Prostate gland (tissue), 2 donors: ENCODE measurements at regions not wholly inside any gene's neighbourhood (a gene's known extent, or its start where the extent isn't known, plus 50 kb on each side); places are given as distances from the start of the nearest gene placed in this dataset.

Source experiments
- DNase-seq: peaks from one replicate; pipeline ENCODE4 v3.0.0-alpha.2; 2019; ENCODE audit warnings: low spot score
- H3K27ac ChIP-seq, 2 donors: fragments of 200-600 bp; sonication (generic); 2 replicates each; pipeline ENCODE4 v1.5.1; 2017 to 2019
- H3K27me3 ChIP-seq: fragments of 200-600 bp; sonication (generic); replicated peaks from 2 replicates; pipeline ENCODE4 v1.5.1; 2019; ENCODE audit not compliant: insufficient read depth
- H3K36me3 ChIP-seq, 2 donors: fragments of 200-600 bp; sonication (generic); 1 replicate in 1 of 2; 2 replicates in 1 of 2; pipeline versions ENCODE4 v1.5.1 to v1.8.1; 2017 to 2019
- H3K4me1 ChIP-seq: fragments of 200-600 bp; sonication (generic); replicated peaks from 2 replicates; pipeline ENCODE4 v1.5.1; 2019
- H3K4me3 ChIP-seq, 2 donors: fragments of 200-600 bp; sonication (generic); 2 replicates each; pipeline ENCODE4 v1.5.1; 2017 to 2019
- H3K9me3 ChIP-seq: fragments of 200-600 bp; sonication (generic); 2 replicates; pipeline ENCODE4 v1.5.1; 2017
- POLR2A ChIP-seq: fragments of 450-650 bp; IDR thresholded peaks from one replicate; pipeline ENCODE4 v1.6.1; 2016; ENCODE audit warnings: antibody characterized with exemption, mild to moderate bottlenecking
- POLR2AphosphoS5 ChIP-seq: sonication (generic); formaldehyde crosslinking; IDR thresholded peaks from one replicate; pipeline ENCODE4 v1.6.1; 2017; ENCODE audit warnings: antibody characterized with exemption
- WGBS: methylation state at CpG from one replicate; pipeline ENCODE4 v1.1.5; 2018; 5-methylcytosine and 5-hydroxymethylcytosine counted together
- intact Hi-C: fragments of 100-400 bp; cut with DNase I; formaldehyde crosslinking; loops from one replicate; pipeline ENCODE4 v1.14.2; 2022
- TF ChIP-seq, protein P1 (sequence below), 4 experiments: fragments of 200-600 bp in 2 of 4; fragments of 450-650 bp in 2 of 4; sonication (generic) in 2 of 4; IDR thresholded peaks; 1 replicate in 3 of 4; 2 replicates in 1 of 4; pipeline ENCODE4 v1.5.1; 2016 to 2019; ENCODE audit warnings: antibody characterized with exemption in 4 of 4, mild to moderate bottlenecking in 2 of 4, moderate library complexity in 2 of 4

- WGBS, result 86% methylated on average over 2 of the region's 2 CpGs
- intact Hi-C loops, result no loop called here
Measured at GRCh38 chr3:176796371-176796770, 400.9 kb downstream of the TBL1XR1 start.

DNA sequence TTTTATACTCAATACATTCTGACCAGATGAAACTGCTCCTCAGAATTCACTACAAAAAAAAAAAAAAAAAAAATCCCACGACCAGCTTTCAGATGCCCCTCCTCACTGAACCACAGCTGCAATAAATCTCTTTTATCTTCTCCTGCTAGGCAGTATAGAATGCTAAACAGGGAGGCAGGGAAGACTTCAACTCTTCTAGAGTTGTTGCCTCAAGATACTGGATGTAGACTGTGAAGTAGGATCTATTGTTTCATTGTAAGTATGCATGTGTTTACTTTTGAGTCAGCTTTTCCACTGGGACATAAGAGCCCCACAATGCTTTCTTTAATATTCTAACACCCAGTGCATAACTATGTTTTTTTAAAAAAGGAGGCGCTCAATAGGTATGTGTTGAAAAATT is 401.4 kb downstream of the TBL1XR1 start:
- TF ChIP-seq, protein P1, sequence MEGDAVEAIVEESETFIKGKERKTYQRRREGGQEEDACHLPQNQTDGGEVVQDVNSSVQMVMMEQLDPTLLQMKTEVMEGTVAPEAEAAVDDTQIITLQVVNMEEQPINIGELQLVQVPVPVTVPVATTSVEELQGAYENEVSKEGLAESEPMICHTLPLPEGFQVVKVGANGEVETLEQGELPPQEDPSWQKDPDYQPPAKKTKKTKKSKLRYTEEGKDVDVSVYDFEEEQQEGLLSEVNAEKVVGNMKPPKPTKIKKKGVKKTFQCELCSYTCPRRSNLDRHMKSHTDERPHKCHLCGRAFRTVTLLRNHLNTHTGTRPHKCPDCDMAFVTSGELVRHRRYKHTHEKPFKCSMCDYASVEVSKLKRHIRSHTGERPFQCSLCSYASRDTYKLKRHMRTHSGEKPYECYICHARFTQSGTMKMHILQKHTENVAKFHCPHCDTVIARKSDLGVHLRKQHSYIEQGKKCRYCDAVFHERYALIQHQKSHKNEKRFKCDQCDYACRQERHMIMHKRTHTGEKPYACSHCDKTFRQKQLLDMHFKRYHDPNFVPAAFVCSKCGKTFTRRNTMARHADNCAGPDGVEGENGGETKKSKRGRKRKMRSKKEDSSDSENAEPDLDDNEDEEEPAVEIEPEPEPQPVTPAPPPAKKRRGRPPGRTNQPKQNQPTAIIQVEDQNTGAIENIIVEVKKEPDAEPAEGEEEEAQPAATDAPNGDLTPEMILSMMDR (IDR thresholded peaks at IDR 0.05), result no peak
- TF ChIP-seq POLR2A, result no peak
- TF ChIP-seq POLR2AphosphoS5, result no peak
- H3K27ac ChIP-seq, result no peak overlapping the region
- no peaks in the 10 kb centered on the region for H3K36me3 ChIP-seq
- DNase-seq, result no peak
- WGBS, result 57% methylated on average over 2 of the region's 2 CpGs
- no peaks in the 10 kb centered on the region for H3K4me1 ChIP-seq
- intact Hi-C loops, result no loop called here
- H3K27me3 ChIP-seq, result no peaks in the 10 kb centered on the region
- no peak overlapping the region for H3K4me3 ChIP-seq
- H3K9me3 ChIP-seq, result no peaks in the 10 kb centered on the region

More at GRCh38 chr3:176796371-176796770, 400.9 kb downstream of the TBL1XR1 start:
- no peak for DNase-seq
- no peak for TF ChIP-seq POLR2AphosphoS5
- TF ChIP-seq, protein P1 (IDR thresholded peaks at IDR 0.05), result no peak
- no peak for TF ChIP-seq POLR2A
- Histone ChIP-seq H3K36me3 (no peaks in the 10 kb centered on the region), H3K27me3 (no peaks in the 10 kb centered on the region), H3K27ac (no peak overlapping the region), H3K4me1 (no peaks in the 10 kb centered on the region), H3K9me3 (no peaks in the 10 kb centered on the region), H3K4me3 (no peak overlapping the region)

- TF ChIP-seq POLR2A (no peak), POLR2AphosphoS5 (no peak)
- TF ChIP-seq, protein P1 (IDR thresholded peaks at IDR 0.05), result no peak
- intact Hi-C loops, result no loop called here
- 65% methylated on average over 3 of the region's 3 CpGs for WGBS
- H3K27me3 ChIP-seq, result no peaks in the 10 kb centered on the region
- no peak for DNase-seq
- no peak overlapping the region for H3K27ac ChIP-seq
- no peak overlapping the region for H3K4me3 ChIP-seq
- H3K36me3 ChIP-seq, result no peaks in the 10 kb centered on the region
- H3K4me1 ChIP-seq, result no peaks in the 10 kb centered on the region
- H3K9me3 ChIP-seq, result no peaks in the 10 kb centered on the region
Measured at GRCh38 chr3:176794406-176794805, 402.9 kb downstream of the TBL1XR1 start.

- H3K4me3 ChIP-seq, result no peak overlapping the region
- no peaks in the 10 kb centered on the region for H3K27me3 ChIP-seq
- no peak for DNase-seq
- WGBS, result 90% methylated on average over 3 of the region's 3 CpGs
- H3K27ac ChIP-seq, result no peak overlapping the region
- TF ChIP-seq, protein P1 (IDR thresholded peaks at IDR 0.05), result no peak
- TF ChIP-seq POLR2A, result no peak
- TF ChIP-seq POLR2AphosphoS5, result no peak
- H3K36me3 ChIP-seq, result no peaks in the 10 kb centered on the region
- H3K4me1 ChIP-seq, result no peaks in the 10 kb centered on the region
- intact Hi-C loops, result no loop called here
- H3K9me3 ChIP-seq, result no peaks in the 10 kb centered on the region
Measured at GRCh38 chr3:176789947-176790346, 407.3 kb downstream of the TBL1XR1 start.

DNA sequence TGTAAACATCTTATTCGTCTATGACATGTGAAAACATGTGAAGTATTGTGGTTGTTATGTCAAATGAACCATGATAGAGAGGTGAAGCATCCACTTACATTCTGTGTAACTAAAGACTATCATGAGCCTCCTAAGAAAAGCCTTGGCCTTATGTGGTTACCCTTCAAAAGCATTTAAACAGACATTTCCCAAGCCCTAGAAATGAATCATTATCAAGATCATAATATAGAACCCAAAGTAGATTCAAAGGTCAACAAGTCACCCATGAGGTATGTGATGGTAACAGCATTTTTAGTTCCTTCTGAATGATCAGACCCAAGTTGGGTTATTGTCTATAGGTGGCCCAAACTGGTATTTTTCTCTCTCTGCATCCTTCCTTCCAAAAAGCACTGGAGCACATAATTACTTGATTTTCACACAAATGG is 408.0 kb downstream of the TBL1XR1 start:
- intact Hi-C loops, result no loop called here
- DNase-seq, result no peak
- 87% methylated on average over 1 of the region's 1 CpG for WGBS

More for the DNA sequence above, 408.0 kb downstream of the TBL1XR1 start:
- H3K4me3 ChIP-seq, result no peak overlapping the region
- no peaks in the 10 kb centered on the region for H3K27me3 ChIP-seq
- no peak overlapping the region for H3K27ac ChIP-seq
- H3K9me3 ChIP-seq, result no peaks in the 10 kb centered on the region
- H3K36me3 ChIP-seq, result no peaks in the 10 kb centered on the region
- no peaks in the 10 kb centered on the region for H3K4me1 ChIP-seq
- TF ChIP-seq, protein P1 (IDR thresholded peaks at IDR 0.05), result no peak
- TF ChIP-seq POLR2AphosphoS5, result no peak
- no peak for TF ChIP-seq POLR2A
